GM18868 (cell line): ENCODE measurements at regions not wholly inside any gene's neighbourhood (a gene's known extent, or its start where the extent isn't known, plus 50 kb on each side); places are given as distances from the start of the nearest gene placed in this dataset.
"Not testable (repeated sequence)": the region's sequence is repeated elsewhere in the genome, so short reads cannot be mapped to it uniquely, and the experiment has no call there.

Experiments
- ATAC-seq: cut with Tn5 transposase; IDR thresholded peaks from one replicate; pipeline ENCODE4 v1.9.1; 2021; ENCODE audit warnings: mild to moderate bottlenecking, moderate library complexity; ENCODE audit not compliant: unreplicated experiment

- ATAC-seq: no peak
Observed at GRCh38 chr2:215863687-215864086, 149.7 kb downstream of the MREG start.

GRCh38 chr2:215862351-215862771 lies 151.0 kb downstream of the MREG start:
- no peak for ATAC-seq

GRCh38 chr2:215861607-215862350 lies 151.6 kb downstream of the MREG start:
- no peak for ATAC-seq

- ATAC-seq: no peak
Observed at GRCh38 chr2:215856080-215856479, 157.3 kb downstream of the MREG start.

- not testable (repeated sequence) for ATAC-seq
Observed at GRCh38 chr2:215855308-215855707, 158.0 kb downstream of the MREG start.

- ATAC-seq: no peak
Observed at GRCh38 chr2:215854008-215854407, 159.3 kb downstream of the MREG start.

GRCh38 chr2:215851696-215852095 lies 161.7 kb downstream of the MREG start:
- ATAC-seq: no peak

- ATAC-seq: no peak
Observed at GRCh38 chr2:215851082-215851481, 162.3 kb downstream of the MREG start.

- ATAC-seq: no peak
Observed at GRCh38 chr2:215850380-215850779, 163.0 kb downstream of the MREG start.

- no peak for ATAC-seq
Observed at GRCh38 chr2:215849771-215850170, 163.6 kb downstream of the MREG start.

GRCh38 chr2:215848698-215849097 lies 164.7 kb downstream of the MREG start:
- ATAC-seq: no peak

GRCh38 chr2:215848146-215848545 lies 165.2 kb downstream of the MREG start:
- no peak for ATAC-seq

- ATAC-seq: no peak
Observed at GRCh38 chr2:215847718-215848117, 165.6 kb downstream of the MREG start.

GRCh38 chr2:215847056-215847455 lies 166.3 kb downstream of the MREG start:
- no peak for ATAC-seq

GRCh38 chr2:215845839-215846586 lies 167.3 kb downstream of the MREG start:
- ATAC-seq: peak; percentile 90

- no peak for ATAC-seq
Observed at GRCh38 chr2:215843579-215843978, 169.8 kb downstream of the MREG start.

GRCh38 chr2:215841175-215841816 lies 172.1 kb downstream of the MREG start:
- peak; percentile 5 for ATAC-seq

- no peak for ATAC-seq
Observed at GRCh38 chr2:215839816-215840215, 173.5 kb downstream of the MREG start.

GRCh38 chr2:215839309-215839708 lies 174.0 kb downstream of the MREG start:
- no peak for ATAC-seq

GRCh38 chr2:215836881-215837280 lies 176.5 kb downstream of the MREG start:
- no peak for ATAC-seq

GRCh38 chr2:215835657-215836056 lies 177.7 kb downstream of the MREG start:
- ATAC-seq: no peak

- ATAC-seq: no peak
Observed at GRCh38 chr2:215835231-215835630, 178.1 kb downstream of the MREG start.
